Ishikawa (cell line): ENCODE measurements at regions not wholly inside any gene's neighbourhood (a gene's known extent, or its start where the extent isn't known, plus 50 kb on each side); places are given as distances from the start of the nearest gene placed in this dataset.

Experiments used
- CEBPB ChIP-seq: IDR thresholded peaks from 2 replicates; pipeline ENCODE4 v1.6.1; 2012
- EGR1 ChIP-seq: IDR thresholded peaks from 2 replicates; pipeline ENCODE4 v1.6.1; 2012
- EP300 ChIP-seq: IDR thresholded peaks from 2 replicates; pipeline ENCODE4 v1.6.1; 2012; ENCODE audit warnings: borderline replicate concordance
- FOXM1 ChIP-seq: IDR thresholded peaks from 2 replicates; pipeline ENCODE4 v1.6.1; 2012; ENCODE audit warnings: low read depth, borderline replicate concordance
- MAX ChIP-seq: IDR thresholded peaks from 2 replicates; pipeline ENCODE4 v1.6.1; 2012
- NFIC ChIP-seq: IDR thresholded peaks from 2 replicates; pipeline ENCODE4 v1.6.1; 2012
- RAD21 ChIP-seq: IDR thresholded peaks from 2 replicates; pipeline ENCODE4 v1.6.1; 2012; ENCODE audit warnings: low read depth
- REST ChIP-seq: IDR thresholded peaks from 2 replicates; pipeline ENCODE4 v1.6.1; 2012; ENCODE audit warnings: low read depth, mild to moderate bottlenecking
- TAF1 ChIP-seq: IDR thresholded peaks from 2 replicates; pipeline ENCODE4 v1.6.1; 2012; ENCODE audit warnings: low read depth, mild to moderate bottlenecking
- ZBTB7A ChIP-seq: IDR thresholded peaks from 2 replicates; pipeline ENCODE4 v1.6.1; 2012; ENCODE audit warnings: low read depth

- TF ChIP-seq EGR1, result no peak
- TF ChIP-seq REST, result no peak
- TF ChIP-seq ZBTB7A, result no peak
- TF ChIP-seq RAD21, result no peak
- TF ChIP-seq TAF1, result no peak
- no peak for TF ChIP-seq FOXM1
- TF ChIP-seq EP300, result no peak
- no peak for TF ChIP-seq CEBPB
- TF ChIP-seq MAX, result no peak
- TF ChIP-seq NFIC, result no peak
These were observed 144.5 kb downstream of the CYP26B1 start for GRCh38 chr2:72003124-72003523.
